ENCODE measurements at regions not wholly inside any gene's neighbourhood (a gene's known extent, or its start where the extent isn't known, plus 50 kb on each side); places are given as distances from the start of the nearest gene placed in this dataset.

- Histone ChIP-seq H3K36me3 (ENCODE audit: control insufficient read depth, insufficient read depth, low read length) (no peaks in the 10 kb centered on the region), H3K4me1 (ENCODE audit: control insufficient read depth, insufficient read depth, low read length) (no peaks in the 10 kb centered on the region), H3K27me3 (ENCODE audit: control insufficient read depth, insufficient read depth, low read length) (no peaks in the 10 kb centered on the region), H3K9me3 (ENCODE audit: control insufficient read depth, insufficient read depth, low read depth, low read length) (no peaks in the 10 kb centered on the region), H3K27ac (ENCODE audit: low read length) (no peak overlapping the region), H3K4me3 (ENCODE audit: low read depth in 2 of 2, low read length in 2 of 2) (no peak overlapping the region)
- intact Hi-C loops (cut with micrococcal nuclease; ENCODE audit: unreplicated experiment), result no loop called here
- TF ChIP-seq TCF7L2 (IDR thresholded peaks at IDR 0.05; ENCODE audit: low read depth, low read length) (no peak), SIN3A (IDR thresholded peaks at IDR 0.05; ENCODE audit: borderline replicate concordance, insufficient read depth, low read depth, low read length) (no peak), CTCF (IDR thresholded peaks at IDR 0.05) (no peak), POLR2AphosphoS5 (IDR thresholded peaks at IDR 0.05; ENCODE audit: low read depth, low read length) (no peak), REST (IDR thresholded peaks at IDR 0.05; ENCODE audit: insufficient read depth in 1 of 2, low read depth in 2 of 2, low read length in 1 of 2) (no peak)
- ATAC-seq (no peak), DNase-seq (ENCODE audit: low read depth, low spot score) (no peak)
- in situ Hi-C loops (cut with HindIII; ENCODE audit: low pct_unique_long_range_greater_than_20kb, low sequenced_read_pairs), result no loop called here
- BruUV-seq (replicated peaks), result no TSS peak
- ChIA-PET POLR2A (no interaction called here), CTCF (no interaction called here)
Observed at GRCh38 chr4:143076723-143077122, 108.0 kb upstream of the USP38 start.

GRCh38 chr4:143082701-143083100 is 102.0 kb upstream of the USP38 start:
- in situ Hi-C loops (cut with HindIII; ENCODE audit: low pct_unique_long_range_greater_than_20kb, low sequenced_read_pairs), result no loop called here
- intact Hi-C loops (cut with micrococcal nuclease; ENCODE audit: unreplicated experiment), result no loop called here
- ChIA-PET CTCF (no interaction called here), POLR2A (no interaction called here)
- Histone ChIP-seq H3K27ac (ENCODE audit: low read length) (no peak overlapping the region), H3K4me3 (ENCODE audit: low read depth in 2 of 2, low read length in 2 of 2) (no peak overlapping the region), H3K9me3 (ENCODE audit: control insufficient read depth, insufficient read depth, low read depth, low read length) (no peaks in the 10 kb centered on the region), H3K36me3 (ENCODE audit: control insufficient read depth, insufficient read depth, low read length) (no peaks in the 10 kb centered on the region), H3K27me3 (ENCODE audit: control insufficient read depth, insufficient read depth, low read length) (no peaks in the 10 kb centered on the region), H3K4me1 (ENCODE audit: control insufficient read depth, insufficient read depth, low read length) (no peaks in the 10 kb centered on the region)
- ATAC-seq (no peak), DNase-seq (ENCODE audit: low read depth, low spot score) (no peak)
- no TSS peak for BruUV-seq (replicated peaks)
- TF ChIP-seq CTCF (IDR thresholded peaks at IDR 0.05) (no peak), TCF7L2 (IDR thresholded peaks at IDR 0.05; ENCODE audit: low read depth, low read length) (no peak), SIN3A (IDR thresholded peaks at IDR 0.05; ENCODE audit: borderline replicate concordance, insufficient read depth, low read depth, low read length) (no peak), REST (IDR thresholded peaks at IDR 0.05; ENCODE audit: insufficient read depth in 1 of 2, low read depth in 2 of 2, low read length in 1 of 2) (no peak), POLR2AphosphoS5 (IDR thresholded peaks at IDR 0.05; ENCODE audit: low read depth, low read length) (no peak)
